MM.1S (cell line): ENCODE measurements at regions not wholly inside any gene's neighbourhood (a gene's known extent, or its start where the extent isn't known, plus 50 kb on each side); places are given as distances from the start of the nearest gene placed in this dataset.

Experiments used
- CTCF ChIP-seq: fragments of 300-600 bp; sonication (generic); IDR thresholded peaks from 2 replicates; pipeline ENCODE4 v1.5.1; 2016; ENCODE audit warnings: antibody characterized with exemption, low read length, mixed read lengths
- EZH2 ChIP-seq: fragments of 300-600 bp; sonication (generic); optimal IDR thresholded peaks from 2 replicates; pipeline ENCODE3; 2017; ENCODE audit warnings: low read depth, mild to moderate bottlenecking, antibody characterized with exemption, low read length, mixed read lengths

GRCh38 chr3:31251083-31251482 lies 281.6 kb upstream of the STT3B start:
- no peak for TF ChIP-seq CTCF
- TF ChIP-seq EZH2: no peak
